ENCODE measurements at regions not wholly inside any gene's neighbourhood (a gene's known extent, or its start where the extent isn't known, plus 50 kb on each side); places are given as distances from the start of the nearest gene placed in this dataset.

- H3K27ac ChIP-seq (replicated peaks in 1 of 4) = no peak overlapping the region
- no peaks in the 10 kb centered on the region for H3K27me3 ChIP-seq
- intact Hi-C loops (cut with DNase I) = no loop called here
- no peak overlapping the region for H3K4me3 ChIP-seq
- H3K4me1 ChIP-seq = peaks cover 0 to 5% (median 2%) of the 10 kb centered on the region in 4 donors
- H3K9me3 ChIP-seq = no peaks in the 10 kb centered on the region
- WGBS = 88% methylated on average over 3 of the region's 3 CpGs
- TF ChIP-seq POLR2AphosphoS5 (IDR thresholded peaks at IDR 0.05) (no peak), CTCF (IDR thresholded peaks at IDR 0.05) (no peak), POLR2A (IDR thresholded peaks at IDR 0.05; ENCODE audit: low read depth) (no peak), EP300 (IDR thresholded peaks at IDR 0.05) (no peak)
- no peaks in the 10 kb centered on the region for H3K36me3 ChIP-seq
- no peak for DNase-seq (ENCODE audit: extremely low spot score)
Observed at GRCh38 chr2:37499113-37499512, 154.7 kb downstream of the QPCT start.

- Histone ChIP-seq H3K9me3 (no peaks in the 10 kb centered on the region), H3K4me1 (peaks cover 0 to 5% (median 2%) of the 10 kb centered on the region in 4 donors), H3K36me3 (no peaks in the 10 kb centered on the region), H3K27me3 (no peaks in the 10 kb centered on the region), H3K4me3 (no peak overlapping the region), H3K27ac (replicated peaks in 1 of 4) (no peak overlapping the region)
- DNase-seq (ENCODE audit: extremely low spot score) = no peak
- TF ChIP-seq CTCF (IDR thresholded peaks at IDR 0.05) (no peak), POLR2A (IDR thresholded peaks at IDR 0.05; ENCODE audit: low read depth) (no peak), EP300 (IDR thresholded peaks at IDR 0.05) (no peak), POLR2AphosphoS5 (IDR thresholded peaks at IDR 0.05) (no peak)
- intact Hi-C loops (cut with DNase I) = no loop called here
Observed at GRCh38 chr2:37500031-37500430, 155.6 kb downstream of the QPCT start.

GRCh38 chr2:37501113-37501512 is 156.7 kb downstream of the QPCT start:
- H3K27me3 ChIP-seq = no peaks in the 10 kb centered on the region
- H3K27ac ChIP-seq (replicated peaks in 1 of 4) = no peak overlapping the region
- H3K4me1 ChIP-seq = peaks cover 0 to 14% (median 8%) of the 10 kb centered on the region in 4 donors
- H3K36me3 ChIP-seq = no peaks in the 10 kb centered on the region
- H3K4me3 ChIP-seq = no peak overlapping the region
- H3K9me3 ChIP-seq = no peaks in the 10 kb centered on the region
- TF ChIP-seq EP300 (IDR thresholded peaks at IDR 0.05) (no peak), POLR2A (IDR thresholded peaks at IDR 0.05; ENCODE audit: low read depth) (no peak), POLR2AphosphoS5 (IDR thresholded peaks at IDR 0.05) (no peak), CTCF (IDR thresholded peaks at IDR 0.05) (no peak)
- intact Hi-C loops (cut with DNase I) = no loop called here
- no peak for DNase-seq (ENCODE audit: extremely low spot score)
- WGBS = 76% methylated on average over 2 of the region's 2 CpGs

GRCh38 chr2:37506407-37507050 is 162.1 kb downstream of the QPCT start:
- H3K4me3 ChIP-seq = no peak overlapping the region
- peaks cover 7 to 33% (median 28%) of the 10 kb centered on the region in 4 donors for H3K4me1 ChIP-seq
- H3K27ac ChIP-seq (replicated peaks in 1 of 4) = peak overlapping the region; percentile 53 to 69 (median 62)
- WGBS = 30% methylated on average over 5 of the region's 5 CpGs
- no peak for DNase-seq (ENCODE audit: extremely low spot score)
- intact Hi-C loops (cut with DNase I) = no loop called here
- no peaks in the 10 kb centered on the region for H3K36me3 ChIP-seq
- H3K27me3 ChIP-seq = no peaks in the 10 kb centered on the region
- H3K9me3 ChIP-seq = peaks cover 0 to 4% (median 0%) of the 10 kb centered on the region in 4 donors
- TF ChIP-seq POLR2A (IDR thresholded peaks at IDR 0.05; ENCODE audit: low read depth) = no peak
- peak; percentile 11 to 37 for TF ChIP-seq POLR2AphosphoS5 (IDR thresholded peaks at IDR 0.05)

GRCh38 chr2:37507051-37507410 is 162.6 kb downstream of the QPCT start:
- intact Hi-C loops (cut with DNase I) = no loop called here

More at GRCh38 chr2:37507051-37507410, 162.6 kb downstream of the QPCT start:
- 47% methylated on average over 3 of the region's 3 CpGs for WGBS
- DNase-seq (ENCODE audit: extremely low spot score) = no peak
- TF ChIP-seq CTCF (IDR thresholded peaks at IDR 0.05) (no peak), POLR2A (IDR thresholded peaks at IDR 0.05; ENCODE audit: low read depth) (no peak), EP300 (IDR thresholded peaks at IDR 0.05) (no peak), POLR2AphosphoS5 (IDR thresholded peaks at IDR 0.05) (no peak)
- Histone ChIP-seq H3K27me3 (no peaks in the 10 kb centered on the region), H3K9me3 (peaks cover 0 to 4% (median 0%) of the 10 kb centered on the region in 4 donors), H3K36me3 (no peaks in the 10 kb centered on the region), H3K4me3 (no peak overlapping the region), H3K4me1 (peaks cover 7 to 33% (median 28%) of the 10 kb centered on the region in 4 donors), H3K27ac (replicated peaks in 1 of 4) (peak overlapping the region; percentile 53 to 69 (median 62))

Measured in esophagus muscularis mucosa (tissue), 4 donors.